LNCAP (cell line): ENCODE measurements at regions not wholly inside any gene's neighbourhood (a gene's known extent, or its start where the extent isn't known, plus 50 kb on each side); places are given as distances from the start of the nearest gene placed in this dataset.

ENCODE experiments used
- CTCF ChIP-seq: fragments of 450-650 bp; IDR thresholded peaks from 2 replicates; pipeline ENCODE4 v1.5.1; 2017; ENCODE audit warnings: mild to moderate bottlenecking

DNA sequence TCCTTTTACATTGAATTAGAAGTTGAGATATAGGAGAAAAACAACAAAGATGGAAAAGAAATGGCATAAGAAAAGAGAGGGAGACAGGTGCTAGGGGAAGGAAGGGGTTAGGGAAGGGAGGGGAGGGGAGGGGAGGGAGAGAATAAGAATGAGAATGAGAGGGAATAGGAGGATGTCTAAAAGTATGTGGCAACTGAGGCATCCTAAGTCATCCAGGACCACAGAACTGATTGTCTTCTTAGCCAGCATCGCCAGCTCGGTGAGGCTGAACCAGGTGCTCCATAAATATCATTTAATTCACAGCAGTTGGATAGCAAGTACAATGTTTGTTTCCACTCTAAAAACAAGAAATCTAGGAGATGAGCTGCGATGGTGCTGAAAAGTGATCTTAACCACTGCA is 393.5 kb downstream of the TMEM182 start:
- no peak for TF ChIP-seq CTCF

DNA sequence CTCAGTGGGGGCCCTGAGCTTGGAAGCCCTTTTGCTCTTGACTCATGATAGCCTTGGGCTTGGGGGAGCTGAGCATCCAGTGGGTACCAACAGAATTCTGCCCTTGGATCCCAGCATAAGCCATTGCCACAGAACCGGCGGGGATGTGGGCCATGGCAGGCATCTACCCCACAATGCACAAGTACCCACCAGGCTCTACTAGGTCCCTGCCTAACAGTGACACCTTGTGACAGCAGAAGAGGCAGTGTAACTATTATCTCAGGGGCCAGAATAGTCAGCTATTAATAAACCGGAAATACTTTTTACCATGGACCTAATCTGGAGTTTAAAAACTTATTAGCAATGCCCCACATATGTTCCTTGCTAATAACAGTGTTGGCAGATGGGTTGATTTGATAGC is 397.2 kb downstream of the TMEM182 start:
- no peak for TF ChIP-seq CTCF

GRCh38 chr2:103161456-103162289 is 399.8 kb downstream of the TMEM182 start:
- peak; percentile 72 for TF ChIP-seq CTCF

DNA sequence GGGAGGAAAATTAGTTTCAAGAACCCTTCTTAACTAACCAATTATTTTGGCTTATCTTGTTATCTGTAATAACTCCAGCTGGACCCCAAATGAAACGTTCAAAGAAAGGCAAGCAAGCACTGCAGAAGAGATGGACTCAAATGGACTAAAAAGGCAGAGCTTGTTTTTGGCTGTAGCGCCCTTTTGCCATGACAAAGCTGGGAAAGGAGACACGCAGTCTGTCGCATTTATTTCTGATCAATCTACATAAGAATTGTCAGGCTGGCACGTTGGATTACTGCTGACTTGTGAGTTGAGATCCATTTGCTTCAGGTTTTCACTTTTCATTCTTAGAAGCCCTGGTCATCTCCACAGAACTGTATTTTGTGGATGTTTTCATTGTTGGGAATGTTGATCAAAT is 402.9 kb downstream of the TMEM182 start:
- TF ChIP-seq CTCF: no peak

DNA sequence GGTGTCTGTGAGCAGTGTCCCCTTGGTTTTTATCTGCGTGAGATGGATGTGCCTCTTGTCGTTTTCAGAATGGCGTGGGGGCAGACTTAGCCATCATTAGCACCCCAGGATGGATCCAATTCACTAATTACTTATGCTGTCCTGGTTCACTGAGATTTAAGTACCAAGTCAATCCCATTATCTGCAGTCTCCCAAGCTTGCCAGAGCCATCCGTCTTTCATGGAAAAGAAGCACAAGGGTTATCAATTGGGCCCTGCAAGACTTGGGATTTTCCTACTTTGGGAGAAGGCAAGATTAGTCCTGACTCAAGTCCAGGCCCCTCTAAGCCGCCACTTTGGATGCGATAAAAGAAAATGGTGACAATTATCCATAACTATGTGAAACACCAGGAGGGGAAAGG is 404.0 kb downstream of the TMEM182 start:
- TF ChIP-seq CTCF: no peak

- TF ChIP-seq CTCF: no peak
These were observed 404.9 kb downstream of the TMEM182 start for GRCh38 chr2:103166456-103167324.

GRCh38 chr2:103167599-103167998 is 405.8 kb downstream of the TMEM182 start:
- TF ChIP-seq CTCF: no peak
